Lower leg skin (tissue), 3 donors: ENCODE measurements at regions not wholly inside any gene's neighbourhood (a gene's known extent, or its start where the extent isn't known, plus 50 kb on each side); places are given as distances from the start of the nearest gene placed in this dataset.

Source experiments
- POLR2A ChIP-seq, 2 donors: fragments of 450-650 bp; IDR thresholded peaks; one replicate each; pipeline ENCODE4 v1.6.1; 2016 to 2017; ENCODE audit warnings: antibody characterized with exemption in 2 of 2, mild to moderate bottlenecking in 1 of 2, moderate library complexity in 1 of 2
- TF ChIP-seq, protein P1 (sequence below), 3 donors: fragments of 450-650 bp; IDR thresholded peaks; one replicate each; pipeline ENCODE4 v1.5.1; 2016; ENCODE audit warnings: antibody characterized with exemption in 3 of 3, mild to moderate bottlenecking in 3 of 3, moderate library complexity in 2 of 3

DNA sequence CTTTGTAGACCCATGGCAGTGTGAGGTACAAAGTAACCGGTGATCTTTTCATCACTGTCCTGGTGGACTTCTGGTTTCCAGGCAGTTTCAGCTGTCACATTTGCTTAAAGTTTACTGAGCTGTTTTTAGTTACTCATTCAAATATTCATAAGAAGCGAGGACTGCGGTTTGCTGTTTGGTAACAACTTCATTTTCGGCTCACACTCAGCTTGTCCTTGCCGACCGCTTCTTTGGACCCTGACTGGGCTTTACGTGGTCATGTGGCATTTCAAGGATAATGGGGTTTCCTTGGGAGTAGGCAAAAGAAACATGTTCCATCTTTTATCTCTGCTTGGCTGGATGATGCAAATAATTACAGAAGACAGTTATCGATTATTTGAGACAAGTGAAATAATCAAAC lies 350.7 kb downstream of the PAX3 start:
- TF ChIP-seq, protein P1, sequence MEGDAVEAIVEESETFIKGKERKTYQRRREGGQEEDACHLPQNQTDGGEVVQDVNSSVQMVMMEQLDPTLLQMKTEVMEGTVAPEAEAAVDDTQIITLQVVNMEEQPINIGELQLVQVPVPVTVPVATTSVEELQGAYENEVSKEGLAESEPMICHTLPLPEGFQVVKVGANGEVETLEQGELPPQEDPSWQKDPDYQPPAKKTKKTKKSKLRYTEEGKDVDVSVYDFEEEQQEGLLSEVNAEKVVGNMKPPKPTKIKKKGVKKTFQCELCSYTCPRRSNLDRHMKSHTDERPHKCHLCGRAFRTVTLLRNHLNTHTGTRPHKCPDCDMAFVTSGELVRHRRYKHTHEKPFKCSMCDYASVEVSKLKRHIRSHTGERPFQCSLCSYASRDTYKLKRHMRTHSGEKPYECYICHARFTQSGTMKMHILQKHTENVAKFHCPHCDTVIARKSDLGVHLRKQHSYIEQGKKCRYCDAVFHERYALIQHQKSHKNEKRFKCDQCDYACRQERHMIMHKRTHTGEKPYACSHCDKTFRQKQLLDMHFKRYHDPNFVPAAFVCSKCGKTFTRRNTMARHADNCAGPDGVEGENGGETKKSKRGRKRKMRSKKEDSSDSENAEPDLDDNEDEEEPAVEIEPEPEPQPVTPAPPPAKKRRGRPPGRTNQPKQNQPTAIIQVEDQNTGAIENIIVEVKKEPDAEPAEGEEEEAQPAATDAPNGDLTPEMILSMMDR (IDR thresholded peaks at IDR 0.05) = no peak
- no peak for TF ChIP-seq POLR2A (IDR thresholded peaks at IDR 0.05)
